ENCODE measurements at regions not wholly inside any gene's neighbourhood (a gene's known extent, or its start where the extent isn't known, plus 50 kb on each side); places are given as distances from the start of the nearest gene placed in this dataset.

DNA sequence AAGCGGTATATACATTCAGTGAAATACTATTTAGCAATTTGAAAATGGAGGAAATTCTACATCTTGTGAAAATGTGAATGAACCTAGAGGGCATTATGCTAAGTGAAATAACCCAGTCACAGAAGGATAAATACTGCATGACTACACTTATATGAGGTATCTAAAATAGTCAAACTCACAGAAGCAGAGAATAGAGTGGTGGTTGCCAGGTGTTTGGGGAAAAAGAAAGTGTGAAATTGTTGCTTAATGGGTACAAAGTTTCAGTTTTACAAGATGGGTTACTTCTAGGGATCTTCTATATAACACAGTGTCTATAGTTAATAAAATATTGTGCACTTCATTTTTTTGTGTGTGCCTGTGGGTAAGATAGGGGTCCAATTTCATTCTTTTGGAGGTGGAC, 1152.0 kb downstream of the EPHA7 start:
- CTCF ChIA-PET (ENCODE audit: partially characterized antibody), result no interaction called here
- H4K20me1 ChIP-seq (replicated peaks in 1 of 2; ENCODE audit: control insufficient read depth in 1 of 2, insufficient read depth in 2 of 2, low read length in 2 of 2), result no peaks in the 10 kb centered on the region
- no peak overlapping the region for H2AFZ ChIP-seq (ENCODE audit: low read length)
- H2AK5ac ChIP-seq (ENCODE audit: low read depth, low read length), result no peak overlapping the region
- H3K18ac ChIP-seq (ENCODE audit: extremely low read depth, low read length), result no peak overlapping the region
- no peaks in the 10 kb centered on the region for H3K9me3 ChIP-seq (ENCODE audit: insufficient read depth in 2 of 2, low read depth in 1 of 2, low read length in 1 of 2)
- H2BK15ac ChIP-seq (ENCODE audit: low read length), result no peak overlapping the region
- no peaks in the 10 kb centered on the region for H3K36me3 ChIP-seq (ENCODE audit: control insufficient read depth in 2 of 4, insufficient read depth in 4 of 4, low read length in 3 of 4)
- H2BK20ac ChIP-seq (ENCODE audit: low read length), result no peak overlapping the region
- FAIRE-seq, result no peak
- H4K5ac ChIP-seq (ENCODE audit: insufficient read length, low read depth, low read length), result no peak overlapping the region
- no peak overlapping the region for H4K91ac ChIP-seq (replicated peaks; ENCODE audit: insufficient read length, low read length)
- H3K9ac ChIP-seq (replicated peaks in 1 of 4; ENCODE audit: extremely low read depth in 1 of 4, low read depth in 3 of 4, low read length in 3 of 4), result no peak overlapping the region
- POLR2A ChIA-PET (ENCODE audit: partially characterized antibody), result no interaction called here
- H2BK120ac ChIP-seq (replicated peaks; ENCODE audit: low read depth, low read length), result no peak overlapping the region
- H3K79me2 ChIP-seq (ENCODE audit: control insufficient read depth in 1 of 2, insufficient read depth in 2 of 2, low read length in 2 of 2), result no peaks in the 10 kb centered on the region
- no peaks in the 10 kb centered on the region for H3K23me2 ChIP-seq (ENCODE audit: low read depth, low read length)
- H3K4me3 ChIP-seq (ENCODE audit: extremely low read depth in 1 of 4, insufficient read depth in 2 of 4, low read depth in 3 of 4, low read length in 4 of 4), result no peak overlapping the region
- H3K4ac ChIP-seq (replicated peaks; ENCODE audit: insufficient read length, low read depth, low read length), result no peak overlapping the region
- H2BK12ac ChIP-seq (ENCODE audit: low read depth, low read length), result no peak overlapping the region
- no peaks in the 10 kb centered on the region for H3K4me1 ChIP-seq (replicated peaks in 1 of 4; ENCODE audit: control insufficient read depth in 3 of 4, insufficient read depth in 4 of 4, low read length in 3 of 4)
- 92% methylated on average over 1 of the region's 1 CpG; no CpG with 5 or more reads in 1 of the 2 experiments for WGBS, 2 experiments (ENCODE audit: extremely low coverage in 1 of 2, insufficient coverage in 1 of 2, insufficient read length in 1 of 2, insufficient replicate concordance in 2 of 2, low coverage in 1 of 2, low lambda C conversion rate in 2 of 2, missing lambda C conversion rate in 1 of 2)
- H2BK5ac ChIP-seq (ENCODE audit: low read depth, low read length), result no peak overlapping the region
- H4K8ac ChIP-seq (ENCODE audit: extremely low read depth, insufficient read depth, low read length), result no peak overlapping the region
- H3K56ac ChIP-seq (replicated peaks; ENCODE audit: insufficient read length, low read depth, low read length), result no peak overlapping the region
- H3K14ac ChIP-seq (ENCODE audit: insufficient read length), result no peak overlapping the region
- H3K27me3 ChIP-seq (replicated peaks in 1 of 4; ENCODE audit: control insufficient read depth in 3 of 4, extremely low read depth in 1 of 4, insufficient read depth in 3 of 4, low read length in 3 of 4), result no peaks in the 10 kb centered on the region
- H3K79me1 ChIP-seq (ENCODE audit: low read depth, low read length), result no peaks in the 10 kb centered on the region
- no peak overlapping the region for H3K23ac ChIP-seq (ENCODE audit: insufficient read length)
- no peak overlapping the region for H3K27ac ChIP-seq (ENCODE audit: low read depth, low read length)
- DNase-seq (ENCODE audit: low read depth in 1 of 2, low spot score in 2 of 2), result no peak
- H3K4me2 ChIP-seq (ENCODE audit: insufficient read depth in 1 of 2, low read depth in 2 of 2, low read length in 2 of 2), result no peak overlapping the region
- no peak for TF ChIP-seq JUN (IDR thresholded peaks at IDR 0.05; ENCODE audit: low read depth, low read length)
- TF ChIP-seq EP300 (IDR thresholded peaks at IDR 0.05; ENCODE audit: borderline replicate concordance in 1 of 2, low read depth in 2 of 2, low read length in 2 of 2), result no peak
- TF ChIP-seq BRCA1 (IDR thresholded peaks at IDR 0.05; ENCODE audit: low read depth, low read length), result no peak
- TF ChIP-seq BCL11A (IDR thresholded peaks at IDR 0.05; ENCODE audit: low read depth in 2 of 2, low read length in 2 of 2), result no peak
- no peak for TF ChIP-seq ASH2L (IDR thresholded peaks at IDR 0.05; ENCODE audit: low read length)
- TF ChIP-seq YY1 (IDR thresholded peaks at IDR 0.05; ENCODE audit: low read depth, low read length), result no peak
- no peak for TF ChIP-seq SRF (IDR thresholded peaks at IDR 0.05; ENCODE audit: low read depth, low read length)
- no peak for TF ChIP-seq E2F6 (IDR thresholded peaks at IDR 0.05)
- TF ChIP-seq SP1 (IDR thresholded peaks at IDR 0.05; ENCODE audit: low read depth, low read length), result no peak
- no peak for TF ChIP-seq TBP (IDR thresholded peaks at IDR 0.05; ENCODE audit: low read depth, low read length)
- TF ChIP-seq MAFK (IDR thresholded peaks at IDR 0.05; ENCODE audit: low read depth, low read length), result no peak
- no peak for TF ChIP-seq CHD2 (IDR thresholded peaks at IDR 0.05; ENCODE audit: low read length)
- TF ChIP-seq TAF1 (IDR thresholded peaks at IDR 0.05; ENCODE audit: low read depth, low read length), result no peak
- TF ChIP-seq ATF2 (IDR thresholded peaks at IDR 0.05; ENCODE audit: low read length), result no peak
- TF ChIP-seq POLR2A (IDR thresholded peaks at IDR 0.05; ENCODE audit: control extremely low read depth in 1 of 2, low read depth in 2 of 2, low read length in 2 of 2), result no peak

Data from H1 (cell line).